ENCODE measurements at regions not wholly inside any gene's neighbourhood (a gene's known extent, or its start where the extent isn't known, plus 50 kb on each side); places are given as distances from the start of the nearest gene placed in this dataset.

DNA sequence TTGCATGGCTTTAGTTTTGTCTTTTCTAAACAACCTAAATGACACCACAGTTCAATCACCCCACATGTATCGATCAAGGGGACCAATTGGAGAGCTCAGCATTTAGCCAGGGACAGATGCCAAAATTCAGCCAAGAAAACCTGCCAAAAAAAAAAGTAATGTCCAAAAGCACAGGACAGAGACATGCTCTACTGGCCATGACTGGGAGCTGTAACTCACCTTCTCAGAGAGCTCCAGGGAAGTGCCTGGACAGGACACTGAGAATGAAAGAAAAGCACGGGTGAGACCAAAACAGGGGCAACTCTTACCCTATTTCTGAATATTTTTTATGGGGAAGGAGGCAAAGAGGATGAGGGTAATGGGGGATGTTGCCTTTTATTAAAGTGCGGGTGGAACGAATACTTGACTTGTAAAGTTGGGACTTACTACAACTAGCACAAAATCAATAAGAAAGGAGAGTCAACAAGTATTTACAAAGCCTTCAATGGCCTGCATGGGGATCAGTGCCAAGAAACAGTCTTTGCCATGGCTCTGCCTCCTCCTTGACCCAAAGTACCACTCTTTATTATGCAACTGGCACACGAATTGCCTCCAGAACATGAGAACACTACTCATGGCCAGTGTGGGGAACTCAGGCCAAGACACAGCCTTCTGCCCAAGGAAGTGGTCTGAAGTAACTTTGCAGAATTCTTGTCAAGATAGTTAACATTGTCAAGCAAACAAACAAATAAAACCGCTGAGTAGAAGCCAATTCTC is 72.9 kb upstream of the HK2 start:
- no peak for DNase-seq (ENCODE audit: low spot score)

DNA sequence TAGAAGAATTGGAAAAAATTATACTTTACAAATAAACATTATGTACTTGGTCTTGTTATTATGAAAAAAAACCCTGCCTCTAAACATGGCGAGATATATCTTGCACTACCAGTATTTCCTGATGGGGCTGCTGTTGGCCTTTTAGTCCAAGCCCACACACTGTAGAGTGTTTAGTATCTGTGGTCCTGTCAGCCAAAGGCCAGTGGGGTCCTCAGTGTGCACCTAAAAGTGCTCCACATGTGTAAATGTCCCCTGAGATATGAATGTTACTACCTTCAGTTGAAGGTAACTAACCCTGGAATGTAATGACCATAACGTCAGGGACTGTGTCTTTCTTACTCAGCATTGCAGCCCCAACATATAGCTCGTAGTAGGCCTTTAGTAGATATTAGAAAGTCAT is 71.1 kb upstream of the HK2 start:
- DNase-seq (ENCODE audit: low spot score), result no peak

DNA sequence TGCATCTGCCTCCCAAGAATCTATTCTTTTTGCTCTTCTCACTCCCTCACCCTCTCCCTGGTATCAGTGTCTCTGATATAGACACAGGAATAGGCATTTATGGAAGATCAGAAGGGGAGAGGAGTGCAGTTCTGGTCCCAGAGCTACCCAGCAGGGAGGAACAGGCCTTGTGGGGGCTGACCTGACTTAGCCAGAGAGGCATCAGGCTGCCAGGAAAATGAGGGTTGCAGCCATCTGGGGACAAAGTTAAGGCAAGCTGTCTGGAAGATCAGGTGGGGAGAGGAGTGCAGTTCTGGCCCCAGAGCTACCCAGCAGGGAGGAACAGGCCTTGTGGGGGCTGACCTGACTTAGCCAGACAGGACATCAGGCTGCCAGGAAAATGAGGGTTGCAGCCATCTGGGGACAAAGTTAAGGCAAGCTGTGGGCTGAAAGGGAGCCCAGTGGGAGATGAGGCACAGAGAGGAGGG is 69.9 kb upstream of the HK2 start:
- no peak for DNase-seq (ENCODE audit: low spot score)

DNA sequence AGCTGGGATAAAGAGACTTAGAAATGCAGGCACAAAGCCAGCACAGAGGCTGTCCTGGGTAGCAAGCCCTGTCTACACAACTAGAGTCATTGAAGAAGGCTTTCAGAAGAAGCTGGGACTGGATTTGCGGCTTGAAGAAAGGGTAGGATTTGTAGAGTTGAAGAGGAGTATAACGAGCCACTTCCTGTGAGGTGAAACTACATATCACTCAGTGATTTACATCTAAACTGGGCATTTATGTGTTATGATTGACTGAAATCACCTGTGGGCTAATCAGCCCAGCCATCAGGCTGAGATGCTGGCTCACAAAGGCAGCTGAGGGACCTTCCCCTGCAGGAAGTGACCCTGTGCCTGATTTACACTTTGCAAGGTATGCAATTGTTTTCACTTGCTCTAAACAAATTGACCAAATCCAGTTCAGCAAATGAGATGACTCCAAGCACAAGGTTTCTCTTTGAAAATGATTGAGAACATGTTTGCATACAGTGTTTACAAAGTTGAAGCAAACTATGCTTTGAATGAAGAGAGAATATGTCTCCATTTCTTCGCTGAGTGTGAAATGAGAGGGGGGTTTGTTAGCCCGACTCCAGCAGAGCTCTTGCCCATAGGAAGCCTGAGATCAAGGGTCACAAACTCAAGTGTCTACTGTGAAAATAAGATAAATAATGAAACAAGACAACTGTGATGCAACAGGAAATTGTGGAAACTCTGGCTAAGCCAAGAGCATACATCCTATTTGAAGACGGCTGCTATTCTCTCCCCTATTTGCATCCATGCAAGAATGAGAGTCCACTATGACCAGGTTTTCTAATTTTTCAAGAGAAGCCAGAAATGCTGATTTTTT is 69.3 kb upstream of the HK2 start:
- no peak for DNase-seq (ENCODE audit: low spot score)

DNA sequence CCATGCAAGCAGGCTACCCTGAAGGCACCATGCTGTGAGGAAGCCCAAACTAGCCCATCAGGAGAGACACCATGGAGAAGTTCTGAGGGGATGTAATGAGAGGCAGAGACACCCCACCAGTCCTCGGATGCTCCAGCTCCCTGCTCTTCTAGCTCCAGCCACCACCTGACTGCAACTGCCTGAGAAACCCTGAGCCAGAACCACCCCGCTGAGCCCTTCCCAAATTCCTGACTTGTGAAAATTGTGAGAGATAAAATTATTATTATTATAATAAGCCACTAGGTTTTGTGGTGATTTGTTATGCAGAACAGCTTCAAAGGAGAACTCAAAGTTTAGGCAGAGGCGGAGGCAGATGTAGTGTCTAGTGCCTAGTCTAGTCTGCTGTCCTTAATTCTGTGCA is 67.1 kb upstream of the HK2 start:
- DNase-seq (ENCODE audit: low spot score), result no peak

DNA sequence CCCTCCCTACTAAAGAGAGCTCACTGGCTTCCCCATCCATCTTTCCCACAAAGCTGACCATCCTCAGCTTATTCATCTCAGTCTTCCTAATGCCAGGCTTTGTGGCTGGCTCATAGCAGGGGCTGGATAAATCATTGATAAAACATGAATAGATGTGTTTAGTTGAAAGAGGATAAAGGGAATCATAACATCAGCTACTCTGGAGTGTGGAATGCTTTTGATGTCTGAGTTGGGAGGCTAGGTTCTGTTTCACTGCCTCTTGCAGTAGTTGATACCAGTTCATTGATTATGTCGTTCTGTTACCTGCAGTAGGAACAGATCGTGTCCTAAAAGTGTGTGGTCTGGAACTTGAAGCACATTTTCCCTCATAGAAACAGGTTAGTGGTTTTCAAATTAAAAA is 66.3 kb upstream of the HK2 start:
- no peak for DNase-seq (ENCODE audit: low spot score)

DNA sequence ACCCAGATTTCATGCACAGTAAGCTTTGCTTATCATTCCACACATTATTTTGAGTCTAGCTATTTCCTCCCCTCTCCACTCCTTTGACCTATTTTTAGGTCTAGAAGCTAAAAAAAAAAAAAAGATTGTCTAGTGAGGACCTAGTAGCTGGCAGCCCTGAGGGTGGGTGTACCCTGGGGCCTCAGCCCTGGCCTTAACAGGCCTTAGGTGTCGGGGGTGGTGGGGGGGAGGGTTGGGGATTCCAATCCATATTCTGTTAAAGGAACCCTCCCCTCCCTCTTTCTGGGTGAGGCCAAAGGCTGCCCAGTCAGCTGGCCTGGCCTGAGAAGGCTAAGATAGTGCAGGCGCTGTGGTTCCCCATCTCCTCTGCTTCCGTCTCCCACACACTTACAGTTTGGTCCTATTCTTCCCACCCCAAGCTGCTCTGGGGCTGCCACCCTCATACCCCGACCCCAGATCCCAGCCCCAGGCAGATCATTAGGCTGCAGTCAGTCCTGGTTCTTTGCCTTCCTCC is 65.5 kb upstream of the HK2 start:
- peak; percentile 81 for DNase-seq (ENCODE audit: low spot score)

DNA sequence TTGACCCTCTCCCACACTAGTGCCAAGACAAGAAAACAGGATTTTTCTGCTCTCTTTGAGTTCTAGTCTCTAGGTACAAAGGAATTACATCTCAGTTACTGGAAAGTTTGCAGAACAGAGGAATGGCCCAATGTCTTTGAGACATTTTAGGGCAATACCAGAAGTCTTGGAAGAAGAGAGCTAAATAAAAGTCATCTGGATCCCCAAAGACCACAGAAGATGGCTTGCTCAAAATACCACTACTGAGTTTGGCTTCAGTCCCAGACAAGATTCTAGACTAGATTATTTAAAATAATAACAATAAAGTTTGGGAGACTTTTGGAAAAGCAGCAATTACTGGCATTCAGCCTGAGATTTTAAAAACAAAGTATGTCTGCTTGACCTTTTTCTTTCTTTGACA is 61.9 kb upstream of the HK2 start:
- peak; percentile 43 for DNase-seq (ENCODE audit: low spot score)

DNA sequence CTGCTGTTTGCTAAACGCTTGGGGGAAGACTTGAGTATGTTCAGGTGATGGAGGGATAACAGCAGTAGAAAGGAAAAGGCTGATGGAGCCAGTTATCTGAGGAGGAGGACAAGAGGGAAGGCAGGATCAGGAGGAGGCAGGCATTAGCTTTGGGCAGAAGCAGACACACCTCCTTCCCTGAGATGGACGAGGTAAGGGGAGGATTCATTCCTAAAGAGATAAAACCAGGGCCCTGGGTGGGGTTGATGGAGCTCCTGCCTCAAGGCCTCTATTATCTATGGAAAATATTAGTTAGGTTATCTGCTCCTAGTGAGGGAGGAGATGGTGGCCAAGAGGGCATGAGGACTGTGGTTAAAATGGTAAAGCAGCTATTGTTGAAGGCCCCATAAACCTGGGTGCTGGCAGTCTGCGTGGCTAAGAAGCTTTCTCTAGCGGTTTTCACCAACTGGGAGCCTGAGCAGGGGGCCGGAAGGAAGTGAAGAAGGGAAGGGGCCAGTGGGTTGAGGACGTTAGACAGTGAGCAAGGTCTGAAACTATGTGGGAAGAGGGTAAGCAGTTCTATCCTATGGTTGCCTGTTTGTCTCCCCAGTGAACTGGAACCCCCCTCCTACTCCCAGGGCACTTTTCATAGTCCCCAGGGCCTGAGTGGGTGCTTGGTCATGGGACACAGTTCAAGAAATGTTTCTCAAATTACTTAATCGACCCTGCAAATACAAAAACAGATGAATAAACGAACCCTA is 56.6 kb upstream of the HK2 start:
- no peak for DNase-seq (ENCODE audit: low spot score)

DNA sequence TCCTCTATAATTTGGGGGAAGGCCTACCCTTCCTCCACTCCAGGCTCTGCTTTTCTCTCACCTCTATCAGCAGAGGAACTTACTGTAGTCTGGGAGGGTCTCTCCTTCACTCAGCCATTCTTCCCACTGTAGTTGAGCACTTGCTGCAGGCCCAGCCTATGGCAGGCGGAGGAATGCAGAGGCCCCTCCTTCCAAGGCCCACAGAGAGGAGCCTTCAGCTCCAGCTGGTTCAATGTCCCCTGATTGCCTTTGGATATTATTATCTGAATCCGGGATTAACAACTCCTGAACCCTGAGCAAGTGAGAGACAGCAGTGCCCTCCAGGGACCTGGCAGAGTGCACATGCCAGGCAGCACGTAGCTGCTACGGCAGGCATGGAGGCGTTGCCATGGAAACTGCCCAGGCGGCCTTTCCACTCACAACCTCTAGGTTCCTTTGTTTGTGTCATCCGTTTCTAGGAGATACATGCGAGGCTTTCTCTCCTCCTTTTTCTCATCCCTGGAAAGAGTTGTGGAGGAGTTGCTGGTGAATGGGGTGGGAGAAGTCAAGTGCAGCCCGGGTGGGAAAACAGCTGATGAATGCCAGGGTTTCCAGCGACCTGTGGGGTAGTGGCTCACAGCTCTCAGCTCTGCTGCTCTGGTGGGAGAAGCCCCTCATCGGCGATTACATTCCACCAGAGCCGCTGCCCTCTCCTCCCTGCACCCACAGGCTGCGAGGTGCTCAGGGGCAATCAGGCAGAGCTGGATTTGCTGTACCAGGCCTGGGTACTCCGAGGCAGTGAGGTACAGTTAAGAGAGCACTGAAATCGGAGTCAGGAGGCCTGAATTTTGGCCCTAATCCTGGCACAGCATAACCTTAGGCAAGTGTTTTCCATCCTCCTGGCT is 55.3 kb upstream of the HK2 start:
- peak; percentile 40 for DNase-seq (ENCODE audit: low spot score)

DNA sequence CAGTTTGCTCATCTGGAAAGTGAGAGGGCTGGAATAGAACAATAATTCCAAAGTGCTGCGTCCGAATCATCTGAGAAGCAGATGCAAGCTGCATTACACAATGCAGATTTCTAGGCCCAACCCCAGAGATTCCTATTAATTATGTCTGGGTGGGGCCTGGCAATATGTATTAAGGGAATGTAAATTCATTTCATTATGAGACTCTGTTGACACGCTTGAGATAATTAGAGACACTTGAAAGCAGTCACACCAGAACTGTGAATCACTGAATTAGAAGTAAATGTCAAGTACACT is 54.7 kb upstream of the HK2 start:
- peak; percentile 40 for DNase-seq (ENCODE audit: low spot score)

DNA sequence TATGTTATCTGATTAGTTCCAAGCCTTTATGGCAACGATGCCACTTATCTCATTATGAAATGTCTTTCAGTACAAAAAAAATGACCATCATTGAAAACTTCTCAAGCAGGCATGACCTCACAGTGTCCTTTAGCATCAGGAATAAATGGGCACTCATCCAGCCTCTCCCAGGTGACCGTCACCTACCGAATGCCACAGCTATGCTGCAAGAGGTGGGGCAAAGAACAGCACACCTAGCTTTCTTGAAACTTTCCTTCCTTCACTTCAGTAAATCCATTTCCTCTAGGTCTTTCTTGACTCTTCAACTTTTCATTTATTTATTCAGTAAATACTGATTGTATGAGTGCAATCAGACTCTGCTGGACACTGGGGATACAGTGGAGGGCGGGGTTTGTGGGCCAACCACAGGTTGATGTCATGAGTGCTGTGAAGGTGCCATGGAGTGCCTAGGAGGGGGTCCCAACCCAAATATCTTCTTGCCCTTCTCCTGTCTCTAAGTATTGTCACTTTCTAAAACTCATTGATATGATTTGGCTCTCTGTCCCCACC is 54.3 kb upstream of the HK2 start:
- no peak for DNase-seq (ENCODE audit: low spot score)

All from GM03348 (cell line).